RWPE2 (cell line): ENCODE measurements at regions not wholly inside any gene's neighbourhood (a gene's known extent, or its start where the extent isn't known, plus 50 kb on each side); places are given as distances from the start of the nearest gene placed in this dataset.

Source experiments
- ATAC-seq: fragments of 200-7000 bp; cut with Tn5 transposase; 3 replicates; pipeline ENCODE4 v1.9.1; 2021; ENCODE audit warnings: low read depth
- DNase-seq: peaks from one replicate; pipeline ENCODE4 v3.0.0-alpha.2; 2020; ENCODE audit warnings: low spot score
- H3K27ac ChIP-seq: fragments of 450-650 bp; 2 replicates; pipeline ENCODE4 v1.5.1; 2017; ENCODE audit warnings: mild to moderate bottlenecking; ENCODE audit not compliant: poor library complexity, severe bottlenecking
- H3K27me3 ChIP-seq: fragments of 250-450 bp; sonication (Bioruptor Pico); 2 replicates; pipeline ENCODE4 v1.5.1; 2021; ENCODE audit warnings: mild to moderate bottlenecking, moderate library complexity; ENCODE audit not compliant: insufficient read depth, poor library complexity, severe bottlenecking
- H3K36me3 ChIP-seq: fragments of 250-450 bp; sonication (Bioruptor Pico); 2 replicates; pipeline ENCODE4 v1.5.1; 2020; ENCODE audit warnings: low read depth, mild to moderate bottlenecking, moderate library complexity
- H3K4me1 ChIP-seq: fragments of 250-450 bp; sonication (Bioruptor Pico); 2 replicates; pipeline ENCODE4 v1.5.1; 2021; ENCODE audit warnings: mild to moderate bottlenecking, moderate library complexity; ENCODE audit not compliant: insufficient read depth, poor library complexity, severe bottlenecking
- H3K4me3 ChIP-seq: fragments of 250-450 bp; sonication (Bioruptor Pico); 2 replicates; pipeline ENCODE4 v1.5.1; 2021; ENCODE audit warnings: mild to moderate bottlenecking, moderate library complexity; ENCODE audit not compliant: severe bottlenecking
- H3K9me3 ChIP-seq: fragments of 250-450 bp; sonication (Bioruptor Pico); 2 replicates; pipeline ENCODE4 v1.5.1; 2021; ENCODE audit warnings: mild to moderate bottlenecking, moderate library complexity; ENCODE audit not compliant: severe bottlenecking
- CTCF ChIP-seq: fragments of 450-650 bp; IDR thresholded peaks from one replicate; pipeline ENCODE4 v1.5.1; 2017; ENCODE audit warnings: mild to moderate bottlenecking, moderate library complexity; ENCODE audit not compliant: poor library complexity, severe bottlenecking

- no peak for DNase-seq
- peaks cover 3% of the 10 kb centered on the region for H3K27me3 ChIP-seq
- no peaks in the 10 kb centered on the region for H3K9me3 ChIP-seq
- no peak for TF ChIP-seq CTCF
- H3K4me3 ChIP-seq: no peak overlapping the region
- no peak for ATAC-seq
- no peaks in the 10 kb centered on the region for H3K4me1 ChIP-seq
- H3K36me3 ChIP-seq: no peaks in the 10 kb centered on the region
- H3K27ac ChIP-seq: no peak overlapping the region
Measured at GRCh38 chr10:64477791-64478190, 956.6 kb downstream of the REEP3 start.

- no peak for TF ChIP-seq CTCF
- no peaks in the 10 kb centered on the region for H3K4me1 ChIP-seq
- DNase-seq: no peak
Measured at GRCh38 chr10:64484811-64485330, 963.7 kb downstream of the REEP3 start.

GRCh38 chr10:64486149-64486548, 964.9 kb downstream of the REEP3 start:
- Histone ChIP-seq H3K4me3 (no peak overlapping the region), H3K36me3 (no peaks in the 10 kb centered on the region), H3K9me3 (no peaks in the 10 kb centered on the region), H3K4me1 (no peaks in the 10 kb centered on the region), H3K27ac (no peak overlapping the region), H3K27me3 (peaks cover 3% of the 10 kb centered on the region)
- no peak for TF ChIP-seq CTCF
- ATAC-seq (peak; percentile 35; the same call in 1 of the 3 replicates), DNase-seq (no peak)

More at GRCh38 chr10:64484811-64485330, 963.7 kb downstream of the REEP3 start:
- Histone ChIP-seq H3K27me3 (peaks cover 3% of the 10 kb centered on the region), H3K9me3 (no peaks in the 10 kb centered on the region), H3K27ac (no peak overlapping the region), H3K4me3 (no peak overlapping the region), H3K36me3 (no peaks in the 10 kb centered on the region)
- ATAC-seq: no peak

GRCh38 chr10:64486901-64487300, 965.7 kb downstream of the REEP3 start:
- Histone ChIP-seq H3K4me1 (no peaks in the 10 kb centered on the region), H3K4me3 (no peak overlapping the region), H3K27me3 (no peaks in the 10 kb centered on the region), H3K9me3 (no peaks in the 10 kb centered on the region), H3K36me3 (no peaks in the 10 kb centered on the region), H3K27ac (no peak overlapping the region)
- ATAC-seq (no peak), DNase-seq (no peak)
- no peak for TF ChIP-seq CTCF

GRCh38 chr10:64494901-64495300, 973.7 kb downstream of the REEP3 start:
- no peaks in the 10 kb centered on the region for H3K4me1 ChIP-seq
- ATAC-seq (no peak), DNase-seq (no peak)
- peaks cover 9% of the 10 kb centered on the region for H3K27me3 ChIP-seq
- no peaks in the 10 kb centered on the region for H3K9me3 ChIP-seq
- no peak for TF ChIP-seq CTCF
- H3K36me3 ChIP-seq: no peaks in the 10 kb centered on the region
- no peak overlapping the region for H3K27ac ChIP-seq
- H3K4me3 ChIP-seq: no peak overlapping the region
